ENCODE measurements at regions not wholly inside any gene's neighbourhood (a gene's known extent, or its start where the extent isn't known, plus 50 kb on each side); places are given as distances from the start of the nearest gene placed in this dataset.

DNA sequence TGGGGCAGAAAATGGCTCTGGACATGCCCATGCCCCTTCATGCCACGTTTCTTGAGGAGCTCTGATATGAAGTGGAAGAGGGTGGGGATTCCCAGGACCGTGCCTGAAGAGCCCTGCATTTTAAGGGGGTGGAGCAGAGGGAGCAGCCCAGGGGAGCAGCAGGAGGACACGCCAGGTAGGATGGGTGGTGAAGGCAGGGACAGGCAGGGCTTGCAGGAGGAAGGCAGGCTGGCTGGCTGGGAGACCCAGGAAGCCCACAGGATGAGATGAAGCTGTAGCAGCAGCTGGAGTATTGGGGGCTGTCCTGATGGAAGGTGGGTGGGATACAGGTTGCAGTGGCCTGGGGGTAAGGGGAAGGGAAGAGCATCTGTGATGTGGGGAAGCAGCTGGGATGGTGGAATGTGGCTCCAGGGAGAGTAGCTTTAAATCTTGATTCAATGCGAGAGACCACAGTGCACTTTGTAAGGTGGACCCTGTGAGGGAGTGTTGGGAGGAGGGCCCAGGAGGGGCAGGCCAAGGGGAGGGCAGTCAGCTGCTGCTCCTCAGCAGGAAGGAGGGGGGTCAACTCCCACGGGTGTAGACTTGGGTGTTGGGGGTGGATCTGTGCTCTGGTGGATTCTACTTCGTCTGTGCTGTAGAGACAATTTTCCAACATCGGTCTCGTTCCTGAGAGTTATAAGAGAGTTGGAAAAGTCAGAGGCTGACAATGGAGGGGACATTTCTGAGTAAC lies 242.6 kb upstream of the IRX4 start:
- Histone ChIP-seq H3K36me3 (ENCODE audit: insufficient read depth) (no peaks in the 10 kb centered on the region), H2AFZ (ENCODE audit: low read depth) (no peak overlapping the region), H4K20me1 (ENCODE audit: insufficient read depth) (no peaks in the 10 kb centered on the region), H3K27me3 (ENCODE audit: insufficient read depth, low read depth) (no peaks in the 10 kb centered on the region), H3K27ac (no peak overlapping the region), H3K4me3 (IDR thresholded peaks at IDR 0.05; ENCODE audit: insufficient read depth, low read depth, low read length) (no peak overlapping the region), H3K4me2 (no peak overlapping the region), H3K79me2 (ENCODE audit: insufficient read depth, low read depth) (no peaks in the 10 kb centered on the region), H3K4me1 (ENCODE audit: low read depth, poor library complexity, severe bottlenecking) (no peaks in the 10 kb centered on the region), H3K9ac (no peak overlapping the region)
- TF ChIP-seq, protein P1, sequence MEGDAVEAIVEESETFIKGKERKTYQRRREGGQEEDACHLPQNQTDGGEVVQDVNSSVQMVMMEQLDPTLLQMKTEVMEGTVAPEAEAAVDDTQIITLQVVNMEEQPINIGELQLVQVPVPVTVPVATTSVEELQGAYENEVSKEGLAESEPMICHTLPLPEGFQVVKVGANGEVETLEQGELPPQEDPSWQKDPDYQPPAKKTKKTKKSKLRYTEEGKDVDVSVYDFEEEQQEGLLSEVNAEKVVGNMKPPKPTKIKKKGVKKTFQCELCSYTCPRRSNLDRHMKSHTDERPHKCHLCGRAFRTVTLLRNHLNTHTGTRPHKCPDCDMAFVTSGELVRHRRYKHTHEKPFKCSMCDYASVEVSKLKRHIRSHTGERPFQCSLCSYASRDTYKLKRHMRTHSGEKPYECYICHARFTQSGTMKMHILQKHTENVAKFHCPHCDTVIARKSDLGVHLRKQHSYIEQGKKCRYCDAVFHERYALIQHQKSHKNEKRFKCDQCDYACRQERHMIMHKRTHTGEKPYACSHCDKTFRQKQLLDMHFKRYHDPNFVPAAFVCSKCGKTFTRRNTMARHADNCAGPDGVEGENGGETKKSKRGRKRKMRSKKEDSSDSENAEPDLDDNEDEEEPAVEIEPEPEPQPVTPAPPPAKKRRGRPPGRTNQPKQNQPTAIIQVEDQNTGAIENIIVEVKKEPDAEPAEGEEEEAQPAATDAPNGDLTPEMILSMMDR (conservative IDR thresholded peaks at IDR 0.05; ENCODE audit: low read depth, low read length) = no peak

DNA sequence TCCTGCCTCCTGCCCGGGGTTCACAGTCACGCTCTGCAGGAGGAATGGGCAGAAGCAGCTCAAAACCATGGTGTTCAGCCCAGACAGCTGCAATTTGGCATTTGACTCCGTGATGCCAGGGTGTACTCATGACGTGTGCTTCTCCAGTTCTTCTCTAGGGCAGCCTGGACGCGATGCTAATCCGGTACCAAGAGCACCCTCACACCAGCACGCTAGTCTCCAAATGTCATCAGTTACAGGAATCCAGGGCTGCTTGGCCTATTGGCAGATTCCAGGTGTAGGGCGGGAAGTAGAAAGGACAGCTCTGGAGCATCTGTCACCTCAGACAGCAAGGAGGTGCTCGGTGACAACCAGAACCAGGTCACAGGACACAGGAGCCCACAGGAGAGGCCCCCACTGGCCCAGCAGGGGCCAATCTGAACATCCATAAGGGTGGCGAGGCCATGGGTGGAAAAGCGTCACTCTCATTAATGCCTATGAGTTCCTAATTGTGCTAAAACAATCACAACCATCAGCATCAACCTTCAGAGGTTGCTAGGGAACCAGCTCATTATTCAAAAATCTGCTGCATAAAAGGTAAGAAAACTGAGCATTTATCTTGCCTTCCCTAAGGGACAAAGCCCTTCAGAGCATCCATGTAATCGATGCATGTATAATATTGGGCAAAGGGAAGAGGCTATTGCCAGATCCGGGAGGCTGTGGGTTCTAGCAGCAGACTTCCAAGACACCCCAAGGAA lies 241.9 kb upstream of the IRX4 start:
- no peak overlapping the region for H3K9ac ChIP-seq
- no peaks in the 10 kb centered on the region for H3K79me2 ChIP-seq (ENCODE audit: insufficient read depth, low read depth)
- H3K4me1 ChIP-seq (ENCODE audit: low read depth, poor library complexity, severe bottlenecking) = no peaks in the 10 kb centered on the region
- H3K4me2 ChIP-seq = no peak overlapping the region
- H2AFZ ChIP-seq (ENCODE audit: low read depth) = no peak overlapping the region
- no peak overlapping the region for H3K4me3 ChIP-seq (IDR thresholded peaks at IDR 0.05; ENCODE audit: insufficient read depth, low read depth, low read length)
- no peak overlapping the region for H3K27ac ChIP-seq
- TF ChIP-seq, protein P1 (conservative IDR thresholded peaks at IDR 0.05; ENCODE audit: low read depth, low read length) = no peak
- no peaks in the 10 kb centered on the region for H3K27me3 ChIP-seq (ENCODE audit: insufficient read depth, low read depth)
- H4K20me1 ChIP-seq (ENCODE audit: insufficient read depth) = no peaks in the 10 kb centered on the region
- no peaks in the 10 kb centered on the region for H3K36me3 ChIP-seq (ENCODE audit: insufficient read depth)

DNA sequence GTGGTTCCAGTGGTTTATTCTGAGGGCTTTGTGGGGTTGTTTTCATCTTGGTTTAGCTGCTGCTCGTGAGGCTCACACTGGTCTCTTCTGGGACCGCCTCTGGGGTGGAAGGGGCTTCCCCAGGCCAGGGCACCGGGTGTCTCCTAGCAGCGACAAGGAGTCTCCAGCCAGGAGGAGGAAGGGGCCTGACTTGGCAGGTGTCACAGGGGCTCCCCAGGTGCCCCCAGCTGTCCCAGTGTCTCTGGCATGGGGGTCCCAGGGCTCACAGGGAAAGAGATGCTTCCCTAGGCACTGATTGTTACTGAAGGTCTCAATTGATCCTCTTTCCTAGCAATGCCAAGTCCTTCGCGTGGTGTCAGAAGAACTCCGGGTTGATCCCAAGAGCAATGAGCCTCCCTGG lies 241.1 kb upstream of the IRX4 start:
- TF ChIP-seq, protein P1 (conservative IDR thresholded peaks at IDR 0.05; ENCODE audit: low read depth, low read length) = no peak
- Histone ChIP-seq H3K27me3 (ENCODE audit: insufficient read depth, low read depth) (no peaks in the 10 kb centered on the region), H2AFZ (ENCODE audit: low read depth) (no peak overlapping the region)

DNA sequence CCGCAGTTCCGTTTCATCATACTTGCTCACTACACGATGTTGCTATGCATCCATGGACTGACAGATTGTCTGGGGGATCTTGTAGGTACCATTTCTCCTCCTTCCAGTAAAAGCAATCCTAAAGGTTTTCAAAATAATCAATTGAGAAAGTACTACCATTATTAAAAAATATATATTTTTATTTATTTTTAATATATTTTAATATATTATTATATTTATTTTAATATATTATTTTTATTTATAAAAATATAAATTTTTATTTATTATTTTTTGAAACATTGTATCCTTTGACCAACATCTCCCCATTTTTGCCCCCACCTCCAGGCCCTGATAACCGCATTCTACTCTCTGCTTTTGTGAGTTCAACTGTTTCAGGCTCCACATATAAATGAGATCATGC lies 237.6 kb upstream of the IRX4 start:
- Histone ChIP-seq H3K4me3 (IDR thresholded peaks at IDR 0.05; ENCODE audit: insufficient read depth, low read depth, low read length) (no peak overlapping the region), H3K36me3 (ENCODE audit: insufficient read depth) (no peaks in the 10 kb centered on the region), H3K27me3 (ENCODE audit: insufficient read depth, low read depth) (no peaks in the 10 kb centered on the region), H3K4me2 (no peak overlapping the region), H3K79me2 (ENCODE audit: insufficient read depth, low read depth) (no peaks in the 10 kb centered on the region), H3K4me1 (ENCODE audit: low read depth, poor library complexity, severe bottlenecking) (no peaks in the 10 kb centered on the region), H2AFZ (ENCODE audit: low read depth) (no peak overlapping the region), H3K9ac (no peak overlapping the region), H4K20me1 (ENCODE audit: insufficient read depth) (no peaks in the 10 kb centered on the region), H3K27ac (no peak overlapping the region)
- TF ChIP-seq, protein P1 (conservative IDR thresholded peaks at IDR 0.05; ENCODE audit: low read depth, low read length) = no peak

More for the DNA sequence above, 241.1 kb upstream of the IRX4 start:
- Histone ChIP-seq H3K36me3 (ENCODE audit: insufficient read depth) (no peaks in the 10 kb centered on the region), H4K20me1 (ENCODE audit: insufficient read depth) (no peaks in the 10 kb centered on the region), H3K79me2 (ENCODE audit: insufficient read depth, low read depth) (no peaks in the 10 kb centered on the region), H3K4me3 (IDR thresholded peaks at IDR 0.05; ENCODE audit: insufficient read depth, low read depth, low read length) (no peak overlapping the region), H3K9ac (no peak overlapping the region), H3K27ac (no peak overlapping the region), H3K4me1 (ENCODE audit: low read depth, poor library complexity, severe bottlenecking) (no peaks in the 10 kb centered on the region), H3K4me2 (no peak overlapping the region)

Data from KMS-11 (cell line).